ENCODE measurements at regions not wholly inside any gene's neighbourhood (a gene's known extent, or its start where the extent isn't known, plus 50 kb on each side); places are given as distances from the start of the nearest gene placed in this dataset.

DNA sequence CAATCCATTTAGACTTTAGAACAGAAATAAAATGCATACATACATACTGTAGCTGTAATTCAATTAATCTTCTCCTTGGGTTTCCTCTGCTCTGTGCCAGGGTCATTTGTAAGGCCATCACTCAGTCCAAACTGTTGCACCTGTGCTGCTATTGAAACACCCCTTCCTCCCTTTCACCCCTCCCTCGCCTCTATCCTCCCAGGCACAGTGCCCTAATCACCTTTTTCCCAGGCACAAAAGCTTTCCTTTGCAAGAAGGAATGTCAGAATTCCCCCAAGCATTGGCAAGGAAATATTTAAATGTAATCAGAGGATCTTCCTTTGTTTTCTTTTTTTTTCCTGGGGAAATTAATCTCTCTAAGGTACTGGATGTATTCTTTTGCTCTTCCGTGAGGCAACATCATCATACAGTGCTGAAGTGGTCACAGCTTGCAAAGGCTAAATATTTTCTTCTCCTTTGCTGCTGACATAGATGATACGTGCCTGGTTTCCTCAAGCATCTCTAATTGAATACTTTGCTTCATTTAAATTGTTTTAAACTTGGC is 339.3 kb upstream of the NR5A2 start:
- Histone ChIP-seq H4K20me1 (ENCODE audit: low read depth, low read length) (no peaks in the 10 kb centered on the region), H2AFZ (ENCODE audit: low read depth, low read length, severe bottlenecking) (no peak overlapping the region), H3K4me2 (ENCODE audit: low read depth, low read length, poor library complexity, severe bottlenecking) (no peak overlapping the region), H3K4me3 (ENCODE audit: insufficient read depth, low read length, poor library complexity, severe bottlenecking) (no peak overlapping the region), H3K9ac (ENCODE audit: low read length) (no peak overlapping the region), H3K79me2 (ENCODE audit: insufficient read depth, low read length) (no peaks in the 10 kb centered on the region), H3F3A (ENCODE audit: insufficient read depth) (no peaks in the 10 kb centered on the region), H3K9me3 (ENCODE audit: insufficient read depth, low read length) (no peaks in the 10 kb centered on the region), H3K36me3 (ENCODE audit: low read length) (no peaks in the 10 kb centered on the region), H3K27ac (ENCODE audit: low read depth, low read length) (no peak overlapping the region), H3K9me2 (replicated peaks; ENCODE audit: insufficient read depth, low read length) (no peaks in the 10 kb centered on the region), H3K27me3 (ENCODE audit: low read length) (no peaks in the 10 kb centered on the region)
- TF ChIP-seq, protein P1, sequence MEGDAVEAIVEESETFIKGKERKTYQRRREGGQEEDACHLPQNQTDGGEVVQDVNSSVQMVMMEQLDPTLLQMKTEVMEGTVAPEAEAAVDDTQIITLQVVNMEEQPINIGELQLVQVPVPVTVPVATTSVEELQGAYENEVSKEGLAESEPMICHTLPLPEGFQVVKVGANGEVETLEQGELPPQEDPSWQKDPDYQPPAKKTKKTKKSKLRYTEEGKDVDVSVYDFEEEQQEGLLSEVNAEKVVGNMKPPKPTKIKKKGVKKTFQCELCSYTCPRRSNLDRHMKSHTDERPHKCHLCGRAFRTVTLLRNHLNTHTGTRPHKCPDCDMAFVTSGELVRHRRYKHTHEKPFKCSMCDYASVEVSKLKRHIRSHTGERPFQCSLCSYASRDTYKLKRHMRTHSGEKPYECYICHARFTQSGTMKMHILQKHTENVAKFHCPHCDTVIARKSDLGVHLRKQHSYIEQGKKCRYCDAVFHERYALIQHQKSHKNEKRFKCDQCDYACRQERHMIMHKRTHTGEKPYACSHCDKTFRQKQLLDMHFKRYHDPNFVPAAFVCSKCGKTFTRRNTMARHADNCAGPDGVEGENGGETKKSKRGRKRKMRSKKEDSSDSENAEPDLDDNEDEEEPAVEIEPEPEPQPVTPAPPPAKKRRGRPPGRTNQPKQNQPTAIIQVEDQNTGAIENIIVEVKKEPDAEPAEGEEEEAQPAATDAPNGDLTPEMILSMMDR (IDR thresholded peaks at IDR 0.05; ENCODE audit: insufficient read depth, low read length, poor library complexity, severe bottlenecking) = no peak
- no peak for TF ChIP-seq EZH2phosphoT487 (conservative IDR thresholded peaks at IDR 0.05; ENCODE audit: low read length)

DNA sequence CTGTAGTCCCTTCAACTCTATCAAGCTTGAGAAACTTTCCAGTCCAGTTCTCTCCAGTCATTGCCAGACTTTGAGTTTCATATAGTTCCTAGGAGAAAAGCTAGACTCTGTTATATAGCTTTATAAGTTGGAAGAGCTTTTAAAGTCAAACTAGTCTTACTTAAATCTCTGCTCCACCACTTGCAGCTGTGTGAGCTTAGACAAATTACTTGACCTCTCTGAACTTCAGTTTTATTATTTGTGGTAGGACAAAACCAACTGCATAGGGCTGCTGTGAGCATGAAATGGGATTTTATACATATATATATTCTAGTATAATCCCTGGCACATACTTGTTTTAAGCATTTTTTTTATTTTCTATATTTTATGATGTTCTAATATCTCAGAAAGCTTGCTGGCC is 338.7 kb upstream of the NR5A2 start:
- H3K9ac ChIP-seq (ENCODE audit: low read length) = no peak overlapping the region
- no peaks in the 10 kb centered on the region for H3F3A ChIP-seq (ENCODE audit: insufficient read depth)
- no peak overlapping the region for H3K27ac ChIP-seq (ENCODE audit: low read depth, low read length)
- no peak overlapping the region for H2AFZ ChIP-seq (ENCODE audit: low read depth, low read length, severe bottlenecking)
- no peak overlapping the region for H3K4me3 ChIP-seq (ENCODE audit: insufficient read depth, low read length, poor library complexity, severe bottlenecking)
- H4K20me1 ChIP-seq (ENCODE audit: low read depth, low read length) = no peaks in the 10 kb centered on the region
- TF ChIP-seq, protein P1 (IDR thresholded peaks at IDR 0.05; ENCODE audit: insufficient read depth, low read length, poor library complexity, severe bottlenecking) = no peak
- no peak for TF ChIP-seq EZH2phosphoT487 (conservative IDR thresholded peaks at IDR 0.05; ENCODE audit: low read length)
- no peaks in the 10 kb centered on the region for H3K9me2 ChIP-seq (replicated peaks; ENCODE audit: insufficient read depth, low read length)
- no peaks in the 10 kb centered on the region for H3K9me3 ChIP-seq (ENCODE audit: insufficient read depth, low read length)
- no peaks in the 10 kb centered on the region for H3K79me2 ChIP-seq (ENCODE audit: insufficient read depth, low read length)
- H3K36me3 ChIP-seq (ENCODE audit: low read length) = no peaks in the 10 kb centered on the region
- H3K27me3 ChIP-seq (ENCODE audit: low read length) = no peaks in the 10 kb centered on the region
- no peak overlapping the region for H3K4me2 ChIP-seq (ENCODE audit: low read depth, low read length, poor library complexity, severe bottlenecking)

DNA sequence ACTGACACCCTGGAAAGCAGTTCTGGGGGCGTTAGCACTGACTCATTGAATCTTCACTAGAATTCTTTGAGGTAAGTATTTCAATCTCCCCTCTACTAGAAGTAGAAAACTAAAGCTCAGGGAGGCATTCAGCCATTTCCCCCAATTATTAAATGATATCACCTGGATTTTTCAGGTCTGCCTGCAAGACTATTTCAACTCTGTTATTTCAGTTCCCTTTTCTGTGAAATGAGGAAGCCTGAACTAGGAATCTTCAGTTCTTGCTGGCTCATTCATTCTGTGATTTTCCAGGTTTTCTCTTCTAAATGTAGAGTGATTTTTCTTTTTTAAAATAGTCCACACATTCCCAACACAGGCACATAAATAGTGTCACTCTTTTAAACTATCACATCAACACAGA is 337.0 kb upstream of the NR5A2 start:
- no peaks in the 10 kb centered on the region for H3F3A ChIP-seq (ENCODE audit: insufficient read depth)
- no peak overlapping the region for H3K4me2 ChIP-seq (ENCODE audit: low read depth, low read length, poor library complexity, severe bottlenecking)
- H2AFZ ChIP-seq (ENCODE audit: low read depth, low read length, severe bottlenecking) = no peak overlapping the region
- no peaks in the 10 kb centered on the region for H3K9me3 ChIP-seq (ENCODE audit: insufficient read depth, low read length)
- no peaks in the 10 kb centered on the region for H3K27me3 ChIP-seq (ENCODE audit: low read length)
- H4K20me1 ChIP-seq (ENCODE audit: low read depth, low read length) = no peaks in the 10 kb centered on the region
- H3K27ac ChIP-seq (ENCODE audit: low read depth, low read length) = no peak overlapping the region
- no peaks in the 10 kb centered on the region for H3K79me2 ChIP-seq (ENCODE audit: insufficient read depth, low read length)
- no peaks in the 10 kb centered on the region for H3K9me2 ChIP-seq (replicated peaks; ENCODE audit: insufficient read depth, low read length)
- no peaks in the 10 kb centered on the region for H3K36me3 ChIP-seq (ENCODE audit: low read length)
- TF ChIP-seq, protein P1 (IDR thresholded peaks at IDR 0.05; ENCODE audit: insufficient read depth, low read length, poor library complexity, severe bottlenecking) = no peak
- TF ChIP-seq EZH2phosphoT487 (conservative IDR thresholded peaks at IDR 0.05; ENCODE audit: low read length) = no peak
- no peak overlapping the region for H3K4me3 ChIP-seq (ENCODE audit: insufficient read depth, low read length, poor library complexity, severe bottlenecking)
- no peak overlapping the region for H3K9ac ChIP-seq (ENCODE audit: low read length)
